ENCODE measurements at regions not wholly inside any gene's neighbourhood (a gene's known extent, or its start where the extent isn't known, plus 50 kb on each side); places are given as distances from the start of the nearest gene placed in this dataset.

GRCh38 chr9:78807286-78807685 lies 510.4 kb downstream of the PSAT1 start:
- TF ChIP-seq CTCF (IDR thresholded peaks at IDR 0.05) (no peak), POLR2A (IDR thresholded peaks at IDR 0.05) (no peak)

Measured in thyroid gland (tissue), 4 donors.